Caco-2 (cell line): ENCODE measurements at regions not wholly inside any gene's neighbourhood (a gene's known extent, or its start where the extent isn't known, plus 50 kb on each side); places are given as distances from the start of the nearest gene placed in this dataset.

Experiments used
- BruUV-seq: library from RNA; stranded (reverse); fragments of 400-500 nt; replicated peaks from 2 replicates; lab custom pipeline; 2021; lab: Mats Ljungman, UMichigan
- CTCF ChIA-PET: fragments of 300-600 bp; sonication (Branson Sonifier 250); formaldehyde crosslinking; loops from one replicate; lab custom pipeline; 2022; ENCODE audit warnings: antibody characterized with exemption; lab: Charles Lee
- POLR2A ChIA-PET: fragments of 300-600 bp; sonication (Branson Sonifier 250); formaldehyde crosslinking; loops from one replicate; lab custom pipeline; 2022; ENCODE audit warnings: antibody characterized with exemption; lab: Charles Lee
- DNase-seq, 2 experiments: peaks; one replicate each; pipeline versions ENCODE4 v3.0.0 to v3.0.0-alpha.2; 2020 to 2022
- H3K27me3 ChIP-seq: replicated peaks from 2 replicates; pipeline ENCODE4 v1.6.0; 2011; ENCODE audit warnings: low read length; ENCODE audit not compliant: control insufficient read depth, insufficient read depth
- H3K36me3 ChIP-seq: 2 replicates; pipeline ENCODE4 v1.5.1; 2011; ENCODE audit warnings: low read length; ENCODE audit not compliant: control insufficient read depth, insufficient read depth
- H3K4me1 ChIP-seq: fragments of 250-450 bp; sonication (Bioruptor Pico); 2 replicates; pipeline ENCODE4 v1.5.1; 2020; ENCODE audit warnings: mild to moderate bottlenecking
- H3K4me3 ChIP-seq: 2 replicates; pipeline ENCODE4 v1.5.1; 2011; ENCODE audit warnings: low read depth, mild to moderate bottlenecking, control low read depth, low read length
- H3K9me3 ChIP-seq: fragments of 250-450 bp; sonication (Bioruptor Pico); 2 replicates; pipeline ENCODE4 v1.5.1; 2020; ENCODE audit warnings: mild to moderate bottlenecking, moderate library complexity
- H3K27ac Mint-ChIP-seq: one replicate; pipeline ENCODE4 v1.8.0; 2022; ENCODE audit warnings: mixed read lengths; ENCODE audit not compliant: unreplicated experiment
- H3K27me3 Mint-ChIP-seq: one replicate; pipeline ENCODE4 v1.8.0; 2022; ENCODE audit warnings: mixed read lengths; ENCODE audit not compliant: insufficient read depth, unreplicated experiment
- H3K36me3 Mint-ChIP-seq: one replicate; pipeline ENCODE4 v1.8.0; 2022; ENCODE audit warnings: mild to moderate bottlenecking, mixed read lengths; ENCODE audit not compliant: insufficient read depth, unreplicated experiment
- H3K4me1 Mint-ChIP-seq: one replicate; pipeline ENCODE4 v1.8.0; 2022; ENCODE audit warnings: low read depth, mixed read lengths; ENCODE audit not compliant: unreplicated experiment
- H3K4me3 Mint-ChIP-seq: one replicate; pipeline ENCODE4 v1.8.0; 2022; ENCODE audit warnings: mild to moderate bottlenecking, moderate library complexity, mixed read lengths; ENCODE audit not compliant: unreplicated experiment
- H3K9me3 Mint-ChIP-seq: one replicate; pipeline ENCODE4 v1.8.0; 2022; ENCODE audit warnings: mixed read lengths; ENCODE audit not compliant: unreplicated experiment
- intact Hi-C: fragments of 100-400 bp; cut with micrococcal nuclease; formaldehyde crosslinking; loops from one replicate; pipeline ENCODE4 v1.10.0; 2022; ENCODE audit not compliant: unreplicated experiment
- TF ChIP-seq, protein P1 (sequence below), 2 experiments: fragments of 200-600 bp in 1 of 2; IDR thresholded peaks; 1 replicate in 1 of 2; 2 replicates in 1 of 2; pipeline versions ENCODE4 v1.5.1 to v1.8.0; 2011 to 2022; ENCODE audit warnings: antibody characterized with exemption in 1 of 2, control low read depth in 1 of 2, inconsistent platforms in 1 of 2, low read depth in 1 of 2, low read length in 1 of 2, mild to moderate bottlenecking in 1 of 2, moderate library complexity in 1 of 2; ENCODE audit not compliant: insufficient read depth in 1 of 2, severe bottlenecking in 1 of 2, unreplicated experiment in 1 of 2

DNA sequence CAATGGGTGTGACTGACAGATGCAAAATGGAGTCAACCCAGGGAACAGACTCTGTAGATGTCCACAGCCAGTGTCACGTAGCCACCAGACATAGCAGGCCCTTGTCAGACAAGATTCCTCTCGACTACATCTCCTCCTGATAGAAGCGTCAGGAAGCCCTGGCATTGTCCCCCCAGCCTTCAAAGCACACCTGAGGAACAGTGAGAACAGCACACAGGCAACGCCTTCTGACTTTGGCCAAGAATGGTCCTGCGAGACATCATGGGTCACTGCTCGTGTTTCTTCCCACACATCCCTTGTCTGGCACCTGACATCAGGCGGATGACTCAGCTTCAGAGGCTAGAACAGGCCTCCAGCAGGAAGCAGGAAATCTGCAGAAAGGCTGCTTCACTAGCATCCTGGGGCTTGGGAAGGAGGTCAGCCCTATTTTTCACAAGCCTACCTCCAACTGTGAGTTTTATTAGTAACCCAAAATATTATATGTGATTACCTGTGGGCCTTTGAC, 52.8 kb upstream of the GPR26 start:
- H3K27ac Mint-ChIP-seq, result no peak overlapping the region
- TF ChIP-seq, protein P1, sequence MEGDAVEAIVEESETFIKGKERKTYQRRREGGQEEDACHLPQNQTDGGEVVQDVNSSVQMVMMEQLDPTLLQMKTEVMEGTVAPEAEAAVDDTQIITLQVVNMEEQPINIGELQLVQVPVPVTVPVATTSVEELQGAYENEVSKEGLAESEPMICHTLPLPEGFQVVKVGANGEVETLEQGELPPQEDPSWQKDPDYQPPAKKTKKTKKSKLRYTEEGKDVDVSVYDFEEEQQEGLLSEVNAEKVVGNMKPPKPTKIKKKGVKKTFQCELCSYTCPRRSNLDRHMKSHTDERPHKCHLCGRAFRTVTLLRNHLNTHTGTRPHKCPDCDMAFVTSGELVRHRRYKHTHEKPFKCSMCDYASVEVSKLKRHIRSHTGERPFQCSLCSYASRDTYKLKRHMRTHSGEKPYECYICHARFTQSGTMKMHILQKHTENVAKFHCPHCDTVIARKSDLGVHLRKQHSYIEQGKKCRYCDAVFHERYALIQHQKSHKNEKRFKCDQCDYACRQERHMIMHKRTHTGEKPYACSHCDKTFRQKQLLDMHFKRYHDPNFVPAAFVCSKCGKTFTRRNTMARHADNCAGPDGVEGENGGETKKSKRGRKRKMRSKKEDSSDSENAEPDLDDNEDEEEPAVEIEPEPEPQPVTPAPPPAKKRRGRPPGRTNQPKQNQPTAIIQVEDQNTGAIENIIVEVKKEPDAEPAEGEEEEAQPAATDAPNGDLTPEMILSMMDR (IDR thresholded peaks at IDR 0.05; ENCODE audit: insufficient read depth in 1 of 2, low read depth in 1 of 2, low read length in 1 of 2, severe bottlenecking in 1 of 2, unreplicated experiment in 1 of 2), result no peak
- no peak for DNase-seq
- no peaks in the 10 kb centered on the region for H3K4me1 ChIP-seq
- no peaks in the 10 kb centered on the region for H3K27me3 Mint-ChIP-seq
- CTCF ChIA-PET, result no interaction called here
- POLR2A ChIA-PET, result no interaction called here
- H3K9me3 ChIP-seq, result no peaks in the 10 kb centered on the region
- no peaks in the 10 kb centered on the region for H3K4me1 Mint-ChIP-seq
- no peak overlapping the region for H3K4me3 ChIP-seq
- H3K27me3 ChIP-seq, result no peaks in the 10 kb centered on the region; the same call in 1 of the 2 replicates
- no peak overlapping the region for H3K4me3 Mint-ChIP-seq
- no peaks in the 10 kb centered on the region for H3K36me3 Mint-ChIP-seq
- BruUV-seq, result no TSS peak
- H3K36me3 ChIP-seq, result no peaks in the 10 kb centered on the region
- intact Hi-C loops, result no loop called here
- H3K9me3 Mint-ChIP-seq, result no peaks in the 10 kb centered on the region

GRCh38 chr10:123614888-123615287, 51.3 kb upstream of the GPR26 start:
- no peak overlapping the region for H3K27ac Mint-ChIP-seq
- BruUV-seq, result no TSS peak
- Histone ChIP-seq H3K27me3 (no peaks in the 10 kb centered on the region), H3K36me3 (no peaks in the 10 kb centered on the region), H3K9me3 (no peaks in the 10 kb centered on the region), H3K4me3 (no peak overlapping the region), H3K4me1 (no peaks in the 10 kb centered on the region)
- H3K9me3 Mint-ChIP-seq, result no peaks in the 10 kb centered on the region
- DNase-seq, result peak; percentile 74 to 77
- H3K27me3 Mint-ChIP-seq, result no peaks in the 10 kb centered on the region
- TF ChIP-seq, protein P1 (IDR thresholded peaks at IDR 0.05; ENCODE audit: insufficient read depth in 1 of 2, low read depth in 1 of 2, low read length in 1 of 2, severe bottlenecking in 1 of 2, unreplicated experiment in 1 of 2), result no peak
- H3K4me1 Mint-ChIP-seq, result no peaks in the 10 kb centered on the region
- POLR2A ChIA-PET, result no interaction called here
- H3K36me3 Mint-ChIP-seq, result no peaks in the 10 kb centered on the region
- H3K4me3 Mint-ChIP-seq, result no peak overlapping the region
- CTCF ChIA-PET, result interaction anchor here (0.6 kb wide), 1 partner anchor 28 kb away, joined by 4 read pairs; no protein-coding TSS in a partner anchor
- intact Hi-C loops, result no loop called here
